GM12878 (cell line): ENCODE measurements at regions not wholly inside any gene's neighbourhood (a gene's known extent, or its start where the extent isn't known, plus 50 kb on each side); places are given as distances from the start of the nearest gene placed in this dataset.

Source experiments
- ATAC-seq: fragments of 200-7000 bp; cut with Tn5 transposase; 3 replicates; pipeline ENCODE4 v1.9.1; 2020; ENCODE audit warnings: mild to moderate bottlenecking, moderate library complexity
- BruUV-seq: library from RNA; stranded (reverse); fragments of 400-500 nt; replicated peaks from 2 replicates; lab custom pipeline; 2021; lab: Mats Ljungman, UMichigan
- CTCF ChIA-PET: fragments of 300-600 bp; sonication (Branson Sonifier 250); formaldehyde crosslinking; extraction: SDS; loops from one replicate; lab custom pipeline; 2021; ENCODE audit warnings: inconsistent platforms; lab: Yijun Ruan, JAX
- POLR2A ChIA-PET: fragments of 350-600 bp; formaldehyde crosslinking; extraction: SDS; loops from one replicate; lab custom pipeline; 2021; ENCODE audit warnings: inconsistent platforms; lab: Charles Lee
- RAD21 ChIA-PET: fragments of 300-600 bp; sonication (Branson Sonifier 250); formaldehyde crosslinking; loops from one replicate; lab custom pipeline; 2023; ENCODE audit warnings: antibody characterized with exemption; ENCODE audit not compliant: unreplicated experiment; lab: Charles Lee
- SMC1A ChIA-PET: fragments of 300-600 bp; sonication (Branson Sonifier 250); formaldehyde crosslinking; loops from one replicate; lab custom pipeline; 2023; ENCODE audit not compliant: unreplicated experiment, uncharacterized antibody; lab: Charles Lee
- DNase-seq: peaks from one replicate; pipeline ENCODE4 v3.0.0-alpha.2; 2011; ENCODE audit warnings: low read depth, low spot score
- FAIRE-seq: peaks from 3 replicates; lab custom pipeline; 2011; peaks lifted over from hg19 to GRCh38; lab: Jason Lieb, UNC
- H2AFZ ChIP-seq: 2 replicates; pipeline ENCODE4 v1.6.0; 2011; ENCODE audit warnings: low read depth, low read length, control low read depth; ENCODE audit not compliant: control insufficient read depth
- H3K27ac ChIP-seq: 2 replicates; pipeline ENCODE4 v1.5.1; 2011; ENCODE audit warnings: control low read depth; ENCODE audit not compliant: control insufficient read depth, insufficient read depth
- H3K27me3 ChIP-seq, 2 experiments: replicated peaks in 1 of 2; 2 replicates each; pipeline versions ENCODE4 v1.6.0 to v1.6.1; 2011; ENCODE audit warnings: low read length in 1 of 2; ENCODE audit not compliant: control insufficient read depth in 2 of 2, insufficient read depth in 2 of 2
- H3K36me3 ChIP-seq, 2 experiments: 2 replicates each; pipeline ENCODE4 v1.5.1; 2011; ENCODE audit warnings: low read length in 1 of 2; ENCODE audit not compliant: control insufficient read depth in 2 of 2, insufficient read depth in 2 of 2
- H3K4me1 ChIP-seq: 2 replicates; pipeline ENCODE4 v1.6.1; 2011; ENCODE audit warnings: mild to moderate bottlenecking, low read length, moderate library complexity, mixed read lengths; ENCODE audit not compliant: control insufficient read depth, insufficient read depth
- H3K4me2 ChIP-seq: 2 replicates; pipeline ENCODE4 v1.6.0; 2011; ENCODE audit warnings: control low read depth; ENCODE audit not compliant: control insufficient read depth, insufficient read depth
- H3K4me3 ChIP-seq: fragments of 200-600 bp; sonication (generic); 2 replicates; pipeline ENCODE4 v1.5.1; 2016
- H3K79me2 ChIP-seq: 2 replicates; pipeline ENCODE4 v1.6.0; 2011; ENCODE audit warnings: low read length; ENCODE audit not compliant: control insufficient read depth, insufficient read depth
- H3K9ac ChIP-seq: 2 replicates; pipeline ENCODE4 v1.8.0; 2011; ENCODE audit warnings: low read length, control low read depth, mixed read lengths; ENCODE audit not compliant: control insufficient read depth, insufficient read depth
- H3K9me3 ChIP-seq: replicated peaks from 3 replicates; pipeline ENCODE4 v1.5.1; 2011; ENCODE audit warnings: mild to moderate bottlenecking, low read length; ENCODE audit not compliant: control insufficient read depth, insufficient read depth
- H4K20me1 ChIP-seq: 2 replicates; pipeline ENCODE4 v1.6.0; 2011; ENCODE audit not compliant: control insufficient read depth, insufficient read depth
- BACH1 ChIP-seq: fragments of 450-650 bp; IDR thresholded peaks from 2 replicates; pipeline ENCODE4 v1.6.1; 2017; ENCODE audit warnings: mild to moderate bottlenecking, borderline replicate concordance
- CBX5 ChIP-seq: sonication (generic); IDR thresholded peaks from 2 replicates; pipeline ENCODE4 v1.6.1; 2016; ENCODE audit warnings: low read depth, moderate library complexity, mild to moderate bottlenecking, inconsistent platforms
- ETV6 ChIP-seq, 2 experiments: fragments of 450-650 bp in 1 of 2; IDR thresholded peaks in 1 of 2; conservative IDR thresholded peaks in 1 of 2; 2 replicates each; pipeline ENCODE4 v1.6.1; 2014; ENCODE audit warnings: antibody characterized with exemption in 1 of 2, borderline replicate concordance in 1 of 2, low read depth in 1 of 2, mild to moderate bottlenecking in 1 of 2, moderate library complexity in 1 of 2
- JUNB ChIP-seq: IDR thresholded peaks from 2 replicates; pipeline ENCODE4 v1.6.1; 2016; ENCODE audit warnings: antibody characterized with exemption, mild to moderate bottlenecking
- JUND ChIP-seq: IDR thresholded peaks from 2 replicates; pipeline ENCODE4 v1.6.1; 2012; ENCODE audit warnings: low read depth, mild to moderate bottlenecking, low read length, improper control_type of control experiment, moderate library complexity
- NFIC ChIP-seq: IDR thresholded peaks from 2 replicates; pipeline ENCODE4 v1.6.1; 2012; ENCODE audit warnings: low read depth, mild to moderate bottlenecking, inconsistent platforms, low read length, moderate library complexity
- NR2C2 ChIP-seq: IDR thresholded peaks from 2 replicates; pipeline ENCODE4 v1.6.1; 2011; ENCODE audit warnings: borderline replicate concordance, low read depth; ENCODE audit not compliant: control insufficient read depth, insufficient read length
- POLR2AphosphoS5 ChIP-seq: IDR thresholded peaks from 2 replicates; pipeline ENCODE4 v1.6.1; 2011; ENCODE audit warnings: mild to moderate bottlenecking, low read length, inconsistent platforms
- RB1 ChIP-seq: fragments of 450-650 bp; formaldehyde crosslinking; IDR thresholded peaks from 2 replicates; pipeline ENCODE4 v1.6.1; 2017; ENCODE audit warnings: mild to moderate bottlenecking, borderline replicate concordance
- RELA ChIP-seq: fragments of 450-650 bp; IDR thresholded peaks from 2 replicates; pipeline ENCODE4 v1.8.0; 2014; ENCODE audit warnings: borderline replicate concordance; ENCODE audit not compliant: partially characterized antibody
- STAT1 ChIP-seq: fragments of 450-650 bp; conservative IDR thresholded peaks from 2 replicates; pipeline ENCODE4 v1.6.1; 2014; ENCODE audit warnings: antibody characterized with exemption, mild to moderate bottlenecking
- SUPT20H ChIP-seq: IDR thresholded peaks from 2 replicates; pipeline ENCODE4 v1.6.1; 2011; ENCODE audit warnings: low read depth, mild to moderate bottlenecking, low read length, moderate library complexity, borderline replicate concordance; ENCODE audit not compliant: control insufficient read depth
- USF2 ChIP-seq: IDR thresholded peaks from 2 replicates; pipeline ENCODE4 v1.6.1; 2011; ENCODE audit warnings: low read depth, low read length, improper control_type of control experiment, borderline replicate concordance
- YBX1 ChIP-seq: fragments of 450-650 bp; IDR thresholded peaks from 2 replicates; pipeline ENCODE4 v1.6.1; 2016; ENCODE audit warnings: antibody characterized with exemption
- in situ Hi-C: fragments of 300-500 bp; cut with MboI; formaldehyde crosslinking; loops from 9 replicates; pipeline ENCODE4 v1.14.3; 2018; ENCODE audit warnings: mixed read lengths
- intact Hi-C: fragments of 100-400 bp; cut with micrococcal nuclease; formaldehyde crosslinking; loops from one replicate; pipeline ENCODE4 v1.14.2; 2022; ENCODE audit not compliant: unreplicated experiment
- TF ChIP-seq, protein P1 (sequence below): fragments of 450-650 bp; IDR thresholded peaks from 2 replicates; pipeline ENCODE4 v1.6.1; 2017; ENCODE audit warnings: mild to moderate bottlenecking, low read depth, inconsistent platforms; ENCODE audit not compliant: poor library complexity, severe bottlenecking
- TF ChIP-seq, protein P2 (sequence below): fragments of 450-650 bp; IDR thresholded peaks from 2 replicates; pipeline ENCODE4 v1.6.1; 2017; ENCODE audit warnings: mild to moderate bottlenecking, moderate library complexity

- CTCF ChIA-PET, result no interaction called here
- no peak overlapping the region for H3K4me2 ChIP-seq
- H3K27ac ChIP-seq, result no peak overlapping the region
- no peaks in the 10 kb centered on the region for H3K9me3 ChIP-seq
- TF ChIP-seq, protein P1, sequence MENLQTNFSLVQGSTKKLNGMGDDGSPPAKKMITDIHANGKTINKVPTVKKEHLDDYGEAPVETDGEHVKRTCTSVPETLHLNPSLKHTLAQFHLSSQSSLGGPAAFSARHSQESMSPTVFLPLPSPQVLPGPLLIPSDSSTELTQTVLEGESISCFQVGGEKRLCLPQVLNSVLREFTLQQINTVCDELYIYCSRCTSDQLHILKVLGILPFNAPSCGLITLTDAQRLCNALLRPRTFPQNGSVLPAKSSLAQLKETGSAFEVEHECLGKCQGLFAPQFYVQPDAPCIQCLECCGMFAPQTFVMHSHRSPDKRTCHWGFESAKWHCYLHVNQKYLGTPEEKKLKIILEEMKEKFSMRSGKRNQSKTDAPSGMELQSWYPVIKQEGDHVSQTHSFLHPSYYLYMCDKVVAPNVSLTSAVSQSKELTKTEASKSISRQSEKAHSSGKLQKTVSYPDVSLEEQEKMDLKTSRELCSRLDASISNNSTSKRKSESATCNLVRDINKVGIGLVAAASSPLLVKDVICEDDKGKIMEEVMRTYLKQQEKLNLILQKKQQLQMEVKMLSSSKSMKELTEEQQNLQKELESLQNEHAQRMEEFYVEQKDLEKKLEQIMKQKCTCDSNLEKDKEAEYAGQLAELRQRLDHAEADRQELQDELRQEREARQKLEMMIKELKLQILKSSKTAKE, result no peak
- TF ChIP-seq ETV6 (conservative IDR thresholded peaks at IDR 0.05 in 1 of 2, IDR thresholded peaks at IDR 0.05 in 1 of 2; ENCODE audit: borderline replicate concordance in 1 of 2, low read depth in 1 of 2) (no peak), YBX1 (no peak), CBX5 (no peak), RB1 (no peak), NR2C2 (no peak), USF2 (no peak), POLR2AphosphoS5 (no peak), STAT1 (no peak), BACH1 (no peak), JUND (no peak), RELA (no peak), NFIC (no peak), JUNB (no peak), SUPT20H (no peak)
- TF ChIP-seq, protein P2, sequence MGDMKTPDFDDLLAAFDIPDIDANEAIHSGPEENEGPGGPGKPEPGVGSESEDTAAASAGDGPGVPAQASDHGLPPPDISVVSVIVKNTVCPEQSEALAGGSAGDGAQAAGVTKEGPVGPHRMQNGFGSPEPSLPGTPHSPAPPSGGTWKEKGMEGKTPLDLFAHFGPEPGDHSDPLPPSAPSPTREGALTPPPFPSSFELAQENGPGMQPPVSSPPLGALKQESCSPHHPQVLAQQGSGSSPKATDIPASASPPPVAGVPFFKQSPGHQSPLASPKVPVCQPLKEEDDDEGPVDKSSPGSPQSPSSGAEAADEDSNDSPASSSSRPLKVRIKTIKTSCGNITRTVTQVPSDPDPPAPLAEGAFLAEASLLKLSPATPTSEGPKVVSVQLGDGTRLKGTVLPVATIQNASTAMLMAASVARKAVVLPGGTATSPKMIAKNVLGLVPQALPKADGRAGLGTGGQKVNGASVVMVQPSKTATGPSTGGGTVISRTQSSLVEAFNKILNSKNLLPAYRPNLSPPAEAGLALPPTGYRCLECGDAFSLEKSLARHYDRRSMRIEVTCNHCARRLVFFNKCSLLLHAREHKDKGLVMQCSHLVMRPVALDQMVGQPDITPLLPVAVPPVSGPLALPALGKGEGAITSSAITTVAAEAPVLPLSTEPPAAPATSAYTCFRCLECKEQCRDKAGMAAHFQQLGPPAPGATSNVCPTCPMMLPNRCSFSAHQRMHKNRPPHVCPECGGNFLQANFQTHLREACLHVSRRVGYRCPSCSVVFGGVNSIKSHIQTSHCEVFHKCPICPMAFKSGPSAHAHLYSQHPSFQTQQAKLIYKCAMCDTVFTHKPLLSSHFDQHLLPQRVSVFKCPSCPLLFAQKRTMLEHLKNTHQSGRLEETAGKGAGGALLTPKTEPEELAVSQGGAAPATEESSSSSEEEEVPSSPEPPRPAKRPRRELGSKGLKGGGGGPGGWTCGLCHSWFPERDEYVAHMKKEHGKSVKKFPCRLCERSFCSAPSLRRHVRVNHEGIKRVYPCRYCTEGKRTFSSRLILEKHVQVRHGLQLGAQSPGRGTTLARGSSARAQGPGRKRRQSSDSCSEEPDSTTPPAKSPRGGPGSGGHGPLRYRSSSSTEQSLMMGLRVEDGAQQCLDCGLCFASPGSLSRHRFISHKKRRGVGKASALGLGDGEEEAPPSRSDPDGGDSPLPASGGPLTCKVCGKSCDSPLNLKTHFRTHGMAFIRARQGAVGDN, result no peak
- TF ChIP-seq, all 136 proteins: peak for 0
- intact Hi-C loops (no loop called here), in situ Hi-C loops (no loop called here)
- ATAC-seq (no peak), DNase-seq (no peak), FAIRE-seq (no peak)
- H3K36me3 ChIP-seq, result no peaks in the 10 kb centered on the region
- BruUV-seq, result no TSS peak
- no peak overlapping the region for H3K4me3 ChIP-seq
- no peaks in the 10 kb centered on the region for H3K4me1 ChIP-seq
- no peaks in the 10 kb centered on the region for H3K79me2 ChIP-seq
- SMC1A ChIA-PET, result no interaction called here
- H4K20me1 ChIP-seq, result no peaks in the 10 kb centered on the region
- H2AFZ ChIP-seq, result no peak overlapping the region
- no peaks in the 10 kb centered on the region for H3K27me3 ChIP-seq
- POLR2A ChIA-PET, result no interaction called here
- H3K9ac ChIP-seq, result no peak overlapping the region
- RAD21 ChIA-PET, result no interaction called here
Measured at GRCh38 chr9:101991926-101992325, 253.5 kb upstream of the GRIN3A start.
